ENCODE measurements at regions not wholly inside any gene's neighbourhood (a gene's known extent, or its start where the extent isn't known, plus 50 kb on each side); places are given as distances from the start of the nearest gene placed in this dataset.

- H2AFZ ChIP-seq (ENCODE audit: low read depth, low read length, poor library complexity, severe bottlenecking) = no peak overlapping the region
- H3K4me1 ChIP-seq (ENCODE audit: control insufficient read depth in 1 of 2, insufficient read depth in 2 of 2, low read length in 2 of 2) = no peaks in the 10 kb centered on the region
- no TSS peak for BruUV-seq (replicated peaks)
- intact Hi-C loops (cut with micrococcal nuclease) = no loop called here
- no peaks in the 10 kb centered on the region for H3K36me3 ChIP-seq (ENCODE audit: control insufficient read depth in 1 of 2, insufficient read depth in 2 of 2, low read length in 2 of 2)
- DNase-seq (ENCODE audit: low read depth, low spot score) (no peak), ATAC-seq (no peak)
- H3K9me3 ChIP-seq (ENCODE audit: control insufficient read depth in 1 of 2, insufficient read depth in 1 of 2, low read depth in 1 of 2, low read length in 2 of 2) = no peaks in the 10 kb centered on the region
- no peaks in the 10 kb centered on the region for H4K20me1 ChIP-seq (ENCODE audit: insufficient read depth)
- no peak overlapping the region for H3K9ac ChIP-seq (ENCODE audit: low read length)
- TF ChIP-seq POLR2A (IDR thresholded peaks at IDR 0.05; ENCODE audit: borderline replicate concordance, extremely low read depth, insufficient read depth, insufficient read length) (no peak), TCF7L2 (IDR thresholded peaks at IDR 0.05; ENCODE audit: borderline replicate concordance, extremely low read depth, insufficient read depth, insufficient read length) (no peak), EZH2phosphoT487 (IDR thresholded peaks at IDR 0.05; ENCODE audit: borderline replicate concordance) (no peak), SRF (IDR thresholded peaks at IDR 0.05; ENCODE audit: low read depth) (no peak), ELF1 (IDR thresholded peaks at IDR 0.05; ENCODE audit: borderline replicate concordance, low read depth) (no peak), CTCF (IDR thresholded peaks at IDR 0.05 in 2 of 3, conservative IDR thresholded peaks at IDR 0.05 in 1 of 3; ENCODE audit: borderline replicate concordance in 1 of 3, insufficient read depth in 1 of 3, low read depth in 2 of 3, low read length in 2 of 3) (no peak), EZH2 (IDR thresholded peaks at IDR 0.05) (no peak), CBX3 (IDR thresholded peaks at IDR 0.05; ENCODE audit: low read depth) (no peak), JUND (IDR thresholded peaks at IDR 0.05) (no peak), CEBPB (IDR thresholded peaks at IDR 0.05; ENCODE audit: low read depth) (no peak), MAX (IDR thresholded peaks at IDR 0.05) (no peak), YY1 (IDR thresholded peaks at IDR 0.05; ENCODE audit: extremely low read depth, insufficient replicate concordance, low read depth, low read length) (no peak), EGR1 (IDR thresholded peaks at IDR 0.05; ENCODE audit: low read depth) (no peak), SIN3A (IDR thresholded peaks at IDR 0.05; ENCODE audit: low read depth) (no peak), ZFX (IDR thresholded peaks at IDR 0.05) (no peak)
- H3K9me2 ChIP-seq (ENCODE audit: insufficient read depth) = no peaks in the 10 kb centered on the region
- no peak overlapping the region for H3K4me3 ChIP-seq (replicated peaks in 1 of 2; ENCODE audit: low read depth in 1 of 2, low read length in 2 of 2)
- no peaks in the 10 kb centered on the region for H3K27me3 ChIP-seq (ENCODE audit: insufficient read depth, low read length)
- H3K27ac ChIP-seq (ENCODE audit: low read depth, low read length) = no peak overlapping the region
- H3K4me2 ChIP-seq (ENCODE audit: low read length) = no peak overlapping the region
- ChIA-PET POLR2A (no interaction called here), CTCF (no interaction called here), RAD21 (ENCODE audit: low non-redundant PET in 1 of 2, low total read pairs in 2 of 2, uncharacterized antibody in 2 of 2, unreplicated experiment in 2 of 2) (no interaction called here)
- no peaks in the 10 kb centered on the region for H3K79me2 ChIP-seq (ENCODE audit: insufficient read depth, low read length)
These were observed 192.3 kb upstream of the ZMIZ1 start for GRCh38 chr10:78876449-78876848.

Data from HCT116 (cell line).